ENCODE measurements at regions not wholly inside any gene's neighbourhood (a gene's known extent, or its start where the extent isn't known, plus 50 kb on each side); places are given as distances from the start of the nearest gene placed in this dataset.
"Not testable (repeated sequence)": the region's sequence is repeated elsewhere in the genome, so short reads cannot be mapped to it uniquely, and the experiment has no call there.

DNA sequence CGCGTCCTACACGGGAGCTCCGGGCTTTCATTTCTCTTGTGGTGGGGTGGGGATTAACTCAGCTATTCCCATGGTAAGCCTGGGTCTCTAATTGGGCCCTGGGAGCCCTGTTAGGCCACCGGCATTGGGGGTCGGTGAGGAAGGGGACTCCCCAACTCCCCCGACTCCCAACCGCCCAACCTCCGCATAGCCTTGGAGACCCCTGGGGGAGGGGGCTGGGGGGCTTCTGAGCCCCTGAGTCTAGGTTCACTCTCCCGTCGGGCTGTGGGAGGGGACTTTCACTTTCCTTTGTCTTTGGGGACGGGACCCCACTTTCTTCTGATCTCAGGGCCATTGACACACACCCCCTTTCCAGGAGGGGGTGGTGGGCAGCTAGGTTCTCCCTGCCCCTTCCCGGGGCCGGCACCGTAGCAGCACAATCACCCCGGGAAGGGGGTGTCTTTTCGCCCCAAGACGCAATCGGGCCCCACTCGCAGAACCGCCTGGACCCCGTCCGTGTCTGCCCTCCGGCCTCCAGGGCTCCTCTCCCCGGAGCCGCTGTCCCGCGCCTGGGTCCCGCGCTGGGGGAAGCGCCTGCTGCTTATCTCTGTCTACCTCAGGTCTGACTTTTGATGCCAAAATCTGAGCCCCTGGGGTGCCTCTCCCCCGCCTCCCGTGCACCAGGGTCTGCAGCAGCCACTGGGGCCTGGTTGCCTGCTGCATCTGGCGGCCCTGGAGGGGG lies 69.6 kb upstream of the ZNF658 start:
- DNase-seq (ENCODE audit: low read depth) = not testable (repeated sequence)

DNA sequence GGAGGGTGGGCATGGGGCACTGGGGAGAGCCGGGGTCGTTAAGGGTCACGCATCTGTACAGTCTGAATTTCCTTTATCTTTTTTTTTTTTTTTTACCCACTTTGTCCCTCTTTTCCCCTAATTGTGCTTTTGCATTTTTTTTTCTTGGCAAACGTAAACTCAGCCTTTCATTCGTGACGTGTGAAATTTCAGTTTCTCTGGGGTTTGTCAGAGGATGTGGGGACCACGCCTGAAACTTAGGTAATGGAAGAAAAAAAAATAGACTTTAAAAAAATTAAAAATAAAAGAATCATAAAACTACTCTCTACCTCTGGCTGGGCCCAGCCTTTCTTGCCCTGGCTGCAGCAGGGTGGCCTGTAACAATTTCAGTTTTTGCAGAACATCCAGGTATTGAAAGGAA lies 68.3 kb upstream of the ZNF658 start:
- not testable (repeated sequence) for DNase-seq (ENCODE audit: low read depth)

DNA sequence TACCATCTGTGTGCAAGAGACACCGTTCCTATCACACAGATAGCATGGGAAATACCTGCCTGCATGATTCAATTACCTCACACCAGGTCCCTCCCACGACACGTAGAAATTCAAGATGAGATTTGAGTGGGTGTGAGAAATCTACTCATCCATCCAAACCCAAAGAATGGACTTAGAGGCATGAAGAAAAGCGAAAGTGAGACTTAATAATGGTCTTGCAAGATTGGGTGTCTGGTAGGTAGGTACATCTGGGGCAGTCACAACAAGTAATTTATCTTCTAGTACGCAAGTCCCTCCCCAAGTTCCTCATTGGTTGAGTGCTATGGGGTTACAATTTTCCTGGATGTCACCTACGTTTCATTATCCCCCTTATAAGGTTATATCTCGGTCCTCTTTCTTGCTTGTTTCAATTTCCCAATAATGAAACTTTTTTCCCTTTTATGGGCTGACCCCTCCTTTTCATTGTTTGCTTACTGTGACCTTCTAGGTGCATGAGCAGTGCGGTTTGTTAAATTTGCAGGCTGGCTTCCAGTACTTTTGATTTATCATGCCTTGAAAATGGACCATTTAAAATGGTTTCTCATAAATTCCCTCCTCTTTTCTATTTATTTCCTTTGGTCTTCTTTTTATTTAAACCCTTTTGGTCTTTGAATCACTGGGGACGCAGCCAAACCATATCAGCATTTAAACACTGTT lies 63.1 kb upstream of the ZNF658 start:
- not testable (repeated sequence) for DNase-seq (ENCODE audit: low read depth)

Measured in LHCN-M2 (cell line).